Activated CD8-positive, alpha-beta T cell treated with anti-CD3 and anti-CD28 coated beads for 36 hours (primary cell): ENCODE measurements at regions not wholly inside any gene's neighbourhood (a gene's known extent, or its start where the extent isn't known, plus 50 kb on each side); places are given as distances from the start of the nearest gene placed in this dataset.
"Not testable (repeated sequence)": the region's sequence is repeated elsewhere in the genome, so short reads cannot be mapped to it uniquely, and the experiment has no call there.

Source experiments
- ATAC-seq: fragments of 200-7000 bp; cut with Tn5 transposase; one replicate; pipeline ENCODE4 v1.10.0; 2021; ENCODE audit warnings: mild to moderate bottlenecking, moderate library complexity
- CTCF ChIA-PET: fragments of 350-600 bp; sonication (Branson Sonifier 250); formaldehyde crosslinking; loops from one replicate; lab custom pipeline; 2021; ENCODE audit warnings: antibody characterized with exemption; lab: Charles Lee
- POLR2A ChIA-PET: fragments of 350-600 bp; sonication (Branson Sonifier 250); formaldehyde crosslinking; loops from one replicate; lab custom pipeline; 2021; ENCODE audit warnings: antibody characterized with exemption; lab: Charles Lee
- DNase-seq: peaks from one replicate; pipeline ENCODE4 v3.0.0-alpha.2; 2020
- H3K27ac Mint-ChIP-seq: one replicate; pipeline ENCODE4 v1.8.0; 2021; ENCODE audit warnings: mild to moderate bottlenecking, mixed read lengths
- H3K27me3 Mint-ChIP-seq: one replicate; pipeline ENCODE4 v1.8.0; 2021; ENCODE audit warnings: mixed read lengths
- H3K36me3 Mint-ChIP-seq: one replicate; pipeline ENCODE4 v1.8.0; 2021; ENCODE audit warnings: low read depth, mixed read lengths
- H3K4me1 Mint-ChIP-seq: one replicate; pipeline ENCODE4 v1.8.0; 2021; ENCODE audit warnings: low read depth, mixed read lengths
- H3K4me3 Mint-ChIP-seq: one replicate; pipeline ENCODE4 v1.8.0; 2021; ENCODE audit warnings: mild to moderate bottlenecking, moderate library complexity, mixed read lengths
- H3K9me3 Mint-ChIP-seq: one replicate; pipeline ENCODE4 v1.8.0; 2021; ENCODE audit warnings: mixed read lengths
- intact Hi-C: fragments of 100-400 bp; cut with micrococcal nuclease; formaldehyde crosslinking; loops from one replicate; pipeline ENCODE4 v1.10.0; 2022
- TF ChIP-seq, protein P1 (sequence below): fragments of 200-600 bp; IDR thresholded peaks from one replicate; pipeline ENCODE4 v1.8.0; 2022; ENCODE audit warnings: antibody characterized with exemption, mild to moderate bottlenecking

DNA sequence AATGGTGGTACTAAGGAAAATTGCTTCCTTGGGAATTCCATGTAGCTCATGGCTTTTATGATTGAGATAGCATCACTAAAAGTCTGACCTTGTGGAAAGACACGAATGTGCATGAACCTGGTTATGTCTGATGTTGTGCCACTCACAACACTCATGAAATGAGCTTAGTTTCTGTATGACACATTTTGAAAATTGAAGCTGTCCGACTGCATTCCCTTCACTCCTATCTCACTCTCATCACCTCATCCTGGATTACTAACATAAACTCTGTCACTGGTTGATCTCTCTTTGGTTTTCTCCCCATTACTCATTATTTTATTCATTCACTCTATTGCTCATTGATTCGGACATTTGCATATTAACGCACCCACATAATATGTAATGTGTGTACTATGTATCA lies 190.0 kb upstream of the VWC2 start:
- H3K9me3 Mint-ChIP-seq: peaks cover 4% of the 10 kb centered on the region
- TF ChIP-seq, protein P1, sequence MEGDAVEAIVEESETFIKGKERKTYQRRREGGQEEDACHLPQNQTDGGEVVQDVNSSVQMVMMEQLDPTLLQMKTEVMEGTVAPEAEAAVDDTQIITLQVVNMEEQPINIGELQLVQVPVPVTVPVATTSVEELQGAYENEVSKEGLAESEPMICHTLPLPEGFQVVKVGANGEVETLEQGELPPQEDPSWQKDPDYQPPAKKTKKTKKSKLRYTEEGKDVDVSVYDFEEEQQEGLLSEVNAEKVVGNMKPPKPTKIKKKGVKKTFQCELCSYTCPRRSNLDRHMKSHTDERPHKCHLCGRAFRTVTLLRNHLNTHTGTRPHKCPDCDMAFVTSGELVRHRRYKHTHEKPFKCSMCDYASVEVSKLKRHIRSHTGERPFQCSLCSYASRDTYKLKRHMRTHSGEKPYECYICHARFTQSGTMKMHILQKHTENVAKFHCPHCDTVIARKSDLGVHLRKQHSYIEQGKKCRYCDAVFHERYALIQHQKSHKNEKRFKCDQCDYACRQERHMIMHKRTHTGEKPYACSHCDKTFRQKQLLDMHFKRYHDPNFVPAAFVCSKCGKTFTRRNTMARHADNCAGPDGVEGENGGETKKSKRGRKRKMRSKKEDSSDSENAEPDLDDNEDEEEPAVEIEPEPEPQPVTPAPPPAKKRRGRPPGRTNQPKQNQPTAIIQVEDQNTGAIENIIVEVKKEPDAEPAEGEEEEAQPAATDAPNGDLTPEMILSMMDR: no peak
- ChIA-PET POLR2A (no interaction called here), CTCF (no interaction called here)
- H3K4me3 Mint-ChIP-seq: no peak overlapping the region
- intact Hi-C loops: no loop called here
- no peaks in the 10 kb centered on the region for H3K27me3 Mint-ChIP-seq
- DNase-seq: no peak
- no peak overlapping the region for H3K27ac Mint-ChIP-seq
- no peaks in the 10 kb centered on the region for H3K4me1 Mint-ChIP-seq
- H3K36me3 Mint-ChIP-seq: no peaks in the 10 kb centered on the region
- ATAC-seq: no peak

DNA sequence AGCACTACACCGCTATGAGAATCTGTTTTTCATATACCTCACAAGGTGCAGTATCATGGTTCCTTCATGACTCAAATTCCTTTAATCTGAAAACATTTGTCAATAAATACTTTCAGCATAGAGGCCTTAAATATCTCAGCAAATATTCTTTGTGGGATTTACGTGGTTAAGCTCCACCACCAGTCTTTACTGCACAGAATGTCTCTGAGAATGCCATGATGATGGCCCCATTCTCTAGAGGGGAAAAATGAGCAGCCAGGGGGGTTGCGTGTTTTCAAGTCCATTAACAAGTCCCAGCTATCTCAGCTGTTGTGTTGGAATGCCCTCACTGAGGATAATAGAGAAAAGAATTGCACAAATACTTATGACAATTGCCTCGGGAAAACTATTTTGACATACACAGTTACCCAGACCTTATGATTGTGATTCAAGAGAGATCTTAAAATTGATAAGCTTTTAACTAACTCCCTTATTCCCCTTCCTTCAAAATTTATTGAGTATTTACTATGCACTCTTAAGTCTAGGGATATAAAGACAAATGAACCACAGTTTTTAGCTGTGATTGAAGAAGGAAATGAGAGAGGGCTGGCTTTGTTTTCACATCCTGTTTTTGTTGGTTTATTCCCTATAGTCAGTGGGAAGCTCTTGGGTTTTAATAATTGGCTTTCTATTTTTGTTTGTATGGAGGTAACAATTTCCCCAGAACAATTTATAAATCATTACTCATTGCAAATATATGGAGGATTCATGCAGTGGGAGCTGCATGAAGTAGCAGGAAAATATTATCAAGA lies 176.5 kb upstream of the VWC2 start:
- TF ChIP-seq, protein P1: no peak
- Mint-ChIP-seq H3K27me3 (no peaks in the 10 kb centered on the region), H3K4me1 (no peaks in the 10 kb centered on the region), H3K4me3 (no peak overlapping the region), H3K9me3 (peaks cover 4% of the 10 kb centered on the region), H3K27ac (no peak overlapping the region), H3K36me3 (no peaks in the 10 kb centered on the region)
- DNase-seq: no peak
- CTCF ChIA-PET: no interaction called here
- intact Hi-C loops: no loop called here
- no peak for ATAC-seq
- POLR2A ChIA-PET: no interaction called here

DNA sequence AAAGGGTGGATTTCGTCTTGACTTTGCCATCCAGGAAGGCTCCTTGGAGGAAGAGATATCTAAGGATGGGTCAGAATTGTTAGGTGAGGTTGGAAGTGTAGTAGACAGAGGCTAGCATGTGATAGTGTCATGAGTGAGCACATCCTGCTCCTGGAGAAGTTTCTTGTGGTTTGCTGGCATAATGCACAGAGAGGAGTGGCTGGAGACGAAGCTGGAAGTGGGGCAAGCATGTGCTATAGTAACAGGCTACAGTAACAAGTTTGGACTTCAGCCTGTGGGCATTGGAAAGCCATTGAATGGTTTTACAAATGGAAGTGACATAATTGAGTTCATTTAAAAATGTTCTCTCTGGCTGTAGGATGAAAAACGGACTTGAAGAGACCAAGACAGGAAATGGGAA lies 175.6 kb upstream of the VWC2 start:
- ChIA-PET POLR2A (no interaction called here), CTCF (no interaction called here)
- H3K27me3 Mint-ChIP-seq: no peaks in the 10 kb centered on the region
- TF ChIP-seq, protein P1: no peak
- ATAC-seq (no peak), DNase-seq (no peak)
- H3K27ac Mint-ChIP-seq: no peak overlapping the region
- H3K4me3 Mint-ChIP-seq: no peak overlapping the region
- peaks cover 4% of the 10 kb centered on the region for H3K9me3 Mint-ChIP-seq
- intact Hi-C loops: no loop called here
- H3K4me1 Mint-ChIP-seq: no peaks in the 10 kb centered on the region
- no peaks in the 10 kb centered on the region for H3K36me3 Mint-ChIP-seq

DNA sequence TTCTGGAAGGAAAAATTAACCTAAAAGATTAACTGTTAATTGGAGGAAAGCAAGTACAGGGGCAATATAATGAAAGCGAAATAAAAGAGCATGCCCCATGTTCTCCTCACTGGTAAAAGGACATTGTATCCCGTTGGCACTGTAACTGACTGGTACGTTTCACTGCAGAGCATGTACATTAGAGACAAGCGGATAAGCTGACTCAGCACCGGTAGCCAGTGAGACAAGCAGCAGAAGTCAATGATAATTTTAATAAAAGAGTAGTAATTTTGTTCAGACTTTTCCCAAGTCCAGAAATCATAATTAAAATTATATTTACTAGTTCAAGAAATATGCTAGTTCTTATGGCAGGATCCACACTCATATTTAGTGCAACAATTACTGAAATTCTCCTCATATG lies 161.5 kb upstream of the VWC2 start:
- H3K4me3 Mint-ChIP-seq: no peak overlapping the region
- H3K9me3 Mint-ChIP-seq: peaks cover 4% of the 10 kb centered on the region
- TF ChIP-seq, protein P1: no peak
- CTCF ChIA-PET: no interaction called here
- H3K27ac Mint-ChIP-seq: no peak overlapping the region
- ATAC-seq: no peak
- no peaks in the 10 kb centered on the region for H3K36me3 Mint-ChIP-seq
- POLR2A ChIA-PET: no interaction called here
- intact Hi-C loops: no loop called here
- no peaks in the 10 kb centered on the region for H3K4me1 Mint-ChIP-seq
- no peaks in the 10 kb centered on the region for H3K27me3 Mint-ChIP-seq
- no peak for DNase-seq

DNA sequence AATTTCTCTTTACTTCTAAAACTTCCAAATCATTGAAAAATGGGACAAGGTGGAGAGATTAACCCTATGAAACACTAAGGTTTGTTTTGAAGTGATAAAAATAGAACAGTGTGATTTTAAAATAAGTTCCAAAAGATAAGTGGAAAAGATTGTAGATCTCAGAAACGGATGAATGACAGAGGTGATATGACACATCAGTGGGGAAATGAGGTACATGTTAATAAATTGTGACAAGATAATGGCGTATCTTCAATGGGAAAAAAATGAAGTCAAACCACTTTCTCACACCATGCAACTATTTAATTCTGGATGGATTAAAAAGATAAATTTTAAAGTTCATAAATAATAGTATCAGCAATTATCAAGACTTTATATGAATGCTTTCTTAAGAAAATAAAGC lies 159.7 kb upstream of the VWC2 start:
- no peak overlapping the region for H3K27ac Mint-ChIP-seq
- no peaks in the 10 kb centered on the region for H3K4me1 Mint-ChIP-seq
- CTCF ChIA-PET: no interaction called here
- no peaks in the 10 kb centered on the region for H3K27me3 Mint-ChIP-seq
- DNase-seq (no peak), ATAC-seq (no peak)
- peaks cover 3% of the 10 kb centered on the region for H3K9me3 Mint-ChIP-seq
- H3K36me3 Mint-ChIP-seq: no peaks in the 10 kb centered on the region
- TF ChIP-seq, protein P1: no peak
- POLR2A ChIA-PET: no interaction called here
- intact Hi-C loops: no loop called here
- no peak overlapping the region for H3K4me3 Mint-ChIP-seq

DNA sequence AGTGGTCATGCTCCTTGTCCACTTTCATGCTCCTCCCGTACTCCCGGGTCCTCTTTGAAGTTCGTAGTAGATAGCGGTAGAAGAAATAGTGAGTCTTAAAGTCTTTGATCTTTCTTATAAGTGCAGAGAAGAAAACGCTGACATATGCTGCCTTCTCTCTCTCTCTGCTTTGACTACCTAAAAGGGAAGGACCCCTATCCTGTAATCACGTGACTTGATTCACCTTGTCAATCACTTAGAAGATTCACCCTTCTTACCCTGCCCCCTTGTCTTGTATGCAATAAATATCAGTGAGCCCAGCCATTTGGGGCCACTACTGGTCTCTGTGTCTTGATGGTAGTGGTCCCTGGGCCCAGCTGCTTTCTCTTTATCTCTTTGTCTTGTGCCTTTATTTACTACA lies 158.5 kb upstream of the VWC2 start:
- H3K4me3 Mint-ChIP-seq, H3K4me1 Mint-ChIP-seq, H3K9me3 Mint-ChIP-seq, DNase-seq, intact Hi-C loops, H3K27me3 Mint-ChIP-seq, H3K36me3 Mint-ChIP-seq, POLR2A ChIA-PET, CTCF ChIA-PET, ATAC-seq, H3K27ac Mint-ChIP-seq: not testable (repeated sequence)
